WERI-Rb-1 (cell line): ENCODE measurements at regions not wholly inside any gene's neighbourhood (a gene's known extent, or its start where the extent isn't known, plus 50 kb on each side); places are given as distances from the start of the nearest gene placed in this dataset.

Experiments
- DNase-seq: peaks from one replicate; pipeline ENCODE4 v3.0.0-alpha.2; 2020
- H3K27ac ChIP-seq: fragments of 250-450 bp; sonication (Bioruptor Pico); 2 replicates; pipeline ENCODE4 v1.5.1; 2020; ENCODE audit warnings: mild to moderate bottlenecking, moderate library complexity
- H3K27me3 ChIP-seq: fragments of 250-450 bp; sonication (Bioruptor Pico); 2 replicates; pipeline ENCODE4 v1.5.1; 2021; ENCODE audit warnings: mild to moderate bottlenecking, low read depth, moderate library complexity; ENCODE audit not compliant: insufficient read depth, severe bottlenecking
- H3K36me3 ChIP-seq: fragments of 250-450 bp; sonication (Bioruptor Pico); 2 replicates; pipeline ENCODE4 v1.5.1; 2020; ENCODE audit warnings: mild to moderate bottlenecking, moderate library complexity
- H3K4me3 ChIP-seq: 2 replicates; pipeline ENCODE4 v1.5.1; 2011; ENCODE audit warnings: low read depth, mild to moderate bottlenecking, control low read depth, low read length
- H3K9me3 ChIP-seq: fragments of 250-450 bp; sonication (Bioruptor Pico); 2 replicates; pipeline ENCODE4 v1.5.1; 2021; ENCODE audit warnings: mild to moderate bottlenecking, moderate library complexity; ENCODE audit not compliant: severe bottlenecking
- TF ChIP-seq, protein P1 (sequence below): IDR thresholded peaks from 2 replicates; pipeline ENCODE4 v1.5.1; 2011; ENCODE audit warnings: low read depth, mild to moderate bottlenecking, control low read depth, inconsistent platforms, low read length

DNA sequence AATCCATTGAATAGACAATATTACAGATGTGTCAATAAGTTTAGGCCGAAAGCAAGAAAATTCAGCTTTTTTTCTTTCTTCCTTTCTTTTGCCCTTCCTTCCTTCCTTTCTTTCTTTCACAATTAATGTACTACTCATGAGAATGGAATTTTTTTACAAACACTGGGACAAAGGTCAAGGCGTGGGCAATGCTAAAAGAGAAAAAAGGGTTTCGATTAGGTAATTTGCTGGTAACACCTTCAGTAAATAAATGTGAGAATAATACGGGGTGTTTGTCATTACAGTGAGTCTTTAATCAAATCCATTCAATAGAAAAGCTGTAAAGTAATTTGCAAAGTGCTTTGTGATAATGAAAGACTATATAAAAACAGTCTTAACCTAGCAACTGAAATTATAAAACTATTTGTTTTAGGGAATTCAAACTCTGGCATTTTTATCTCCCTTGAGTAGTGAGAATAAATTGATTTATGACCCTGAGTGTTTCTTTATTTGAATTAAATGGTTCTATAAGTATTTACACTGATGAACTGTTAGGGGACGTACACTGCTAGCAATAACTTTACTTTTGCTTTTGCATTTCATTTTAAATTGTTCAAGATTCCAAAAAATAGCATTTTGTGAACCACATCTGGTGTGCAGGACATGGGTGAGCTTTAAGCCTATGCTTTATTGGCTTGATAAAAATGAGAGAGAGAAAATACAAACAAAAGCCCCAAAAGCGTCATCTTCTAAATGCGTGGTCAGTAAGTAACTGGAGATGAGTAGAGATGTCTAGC, 104.2 kb upstream of the THRB start:
- H3K9me3 ChIP-seq: no peaks in the 10 kb centered on the region
- no peaks in the 10 kb centered on the region for H3K27me3 ChIP-seq
- TF ChIP-seq, protein P1, sequence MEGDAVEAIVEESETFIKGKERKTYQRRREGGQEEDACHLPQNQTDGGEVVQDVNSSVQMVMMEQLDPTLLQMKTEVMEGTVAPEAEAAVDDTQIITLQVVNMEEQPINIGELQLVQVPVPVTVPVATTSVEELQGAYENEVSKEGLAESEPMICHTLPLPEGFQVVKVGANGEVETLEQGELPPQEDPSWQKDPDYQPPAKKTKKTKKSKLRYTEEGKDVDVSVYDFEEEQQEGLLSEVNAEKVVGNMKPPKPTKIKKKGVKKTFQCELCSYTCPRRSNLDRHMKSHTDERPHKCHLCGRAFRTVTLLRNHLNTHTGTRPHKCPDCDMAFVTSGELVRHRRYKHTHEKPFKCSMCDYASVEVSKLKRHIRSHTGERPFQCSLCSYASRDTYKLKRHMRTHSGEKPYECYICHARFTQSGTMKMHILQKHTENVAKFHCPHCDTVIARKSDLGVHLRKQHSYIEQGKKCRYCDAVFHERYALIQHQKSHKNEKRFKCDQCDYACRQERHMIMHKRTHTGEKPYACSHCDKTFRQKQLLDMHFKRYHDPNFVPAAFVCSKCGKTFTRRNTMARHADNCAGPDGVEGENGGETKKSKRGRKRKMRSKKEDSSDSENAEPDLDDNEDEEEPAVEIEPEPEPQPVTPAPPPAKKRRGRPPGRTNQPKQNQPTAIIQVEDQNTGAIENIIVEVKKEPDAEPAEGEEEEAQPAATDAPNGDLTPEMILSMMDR: no peak
- H3K27ac ChIP-seq: no peak overlapping the region
- DNase-seq: no peak
- no peak overlapping the region for H3K4me3 ChIP-seq
- H3K36me3 ChIP-seq: no peaks in the 10 kb centered on the region

DNA sequence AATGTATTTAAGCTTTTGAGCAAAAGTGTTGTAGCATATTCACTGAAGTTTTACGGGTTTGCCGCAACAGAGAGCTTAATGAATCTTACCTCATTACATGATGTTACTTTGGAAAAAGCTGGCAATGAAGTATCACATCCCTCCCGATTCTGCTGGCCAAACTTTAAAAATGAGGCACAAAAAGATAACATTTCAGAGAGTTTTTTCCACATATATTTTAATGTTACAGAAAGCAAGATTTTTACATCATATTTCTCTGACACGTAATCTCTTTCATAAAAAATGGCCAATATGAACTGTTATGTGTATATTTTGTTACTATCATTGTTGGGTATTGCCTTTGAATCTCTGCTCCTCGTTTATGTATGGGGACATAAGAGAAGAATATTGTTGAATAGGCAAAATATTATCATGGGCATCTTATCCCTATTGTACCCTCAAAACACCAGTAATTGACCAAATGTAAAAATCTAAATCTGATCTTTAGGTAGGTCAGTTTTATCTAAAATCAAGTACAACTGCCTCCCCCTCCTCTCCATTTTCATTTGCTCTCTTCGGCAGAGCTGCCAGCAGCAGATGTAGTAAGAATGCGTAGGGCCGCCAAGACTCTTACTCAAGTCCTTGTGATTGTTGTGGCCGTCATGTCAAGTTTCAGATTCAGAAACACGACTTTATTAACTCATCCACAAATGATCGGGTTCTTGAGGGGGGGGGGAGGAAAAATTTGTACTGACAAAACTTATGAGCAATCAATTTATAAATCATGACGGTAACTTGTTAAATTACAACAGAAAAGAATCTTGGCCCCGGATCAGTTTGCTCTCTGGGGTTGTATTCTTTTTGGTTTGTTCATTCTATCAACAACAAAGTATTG, 106.7 kb upstream of the THRB start:
- no peaks in the 10 kb centered on the region for H3K27me3 ChIP-seq
- DNase-seq: no peak
- no peak overlapping the region for H3K4me3 ChIP-seq
- TF ChIP-seq, protein P1: no peak
- no peaks in the 10 kb centered on the region for H3K9me3 ChIP-seq
- no peaks in the 10 kb centered on the region for H3K36me3 ChIP-seq
- no peak overlapping the region for H3K27ac ChIP-seq

DNA sequence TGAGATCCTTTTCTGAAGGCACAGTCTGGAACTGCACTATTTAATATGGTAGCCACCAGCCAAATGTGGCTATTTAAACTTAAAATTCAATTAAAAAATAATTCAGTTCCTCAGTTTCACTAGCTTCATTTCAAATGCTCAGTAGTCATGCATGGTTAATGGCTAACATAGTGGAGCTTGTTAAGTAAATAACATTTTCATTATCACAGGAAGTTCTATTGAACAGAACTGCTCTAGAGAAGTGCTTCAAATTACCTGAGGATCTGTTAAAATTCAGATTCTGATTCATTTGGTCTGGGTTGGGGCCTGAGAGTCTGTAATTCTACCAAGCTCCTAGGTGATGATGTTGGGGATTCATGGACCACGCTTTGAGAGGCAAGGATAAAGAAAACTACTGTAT, 109.6 kb upstream of the THRB start:
- DNase-seq: no peak
- no peak overlapping the region for H3K27ac ChIP-seq
- TF ChIP-seq, protein P1: no peak
- H3K9me3 ChIP-seq: no peaks in the 10 kb centered on the region
- no peaks in the 10 kb centered on the region for H3K27me3 ChIP-seq
- no peaks in the 10 kb centered on the region for H3K36me3 ChIP-seq
- H3K4me3 ChIP-seq: no peak overlapping the region

DNA sequence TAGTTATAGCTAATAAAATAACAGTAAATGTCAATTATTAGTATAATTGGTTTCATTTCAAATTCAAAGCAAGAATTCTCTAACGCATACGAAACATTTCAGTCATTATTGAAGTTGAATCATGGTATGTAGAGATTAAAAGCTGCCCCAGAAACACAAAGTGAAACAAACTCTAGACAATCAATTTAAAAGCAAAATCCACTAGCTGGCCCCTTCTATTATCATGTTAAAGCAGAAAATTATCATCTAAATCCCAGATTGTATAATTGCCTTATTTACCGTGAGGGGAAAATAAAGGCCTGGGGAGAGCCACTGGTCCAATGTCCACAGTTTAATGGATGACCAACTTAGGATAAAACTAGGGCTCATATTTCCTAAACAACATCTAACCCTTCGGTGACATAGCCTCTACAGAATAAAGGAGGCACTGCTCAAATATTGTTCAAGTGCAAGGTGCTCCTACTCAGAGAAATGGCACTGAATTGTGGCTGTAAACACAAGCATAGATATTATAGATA, 110.9 kb upstream of the THRB start:
- Histone ChIP-seq H3K4me3 (no peak overlapping the region), H3K27ac (no peak overlapping the region), H3K27me3 (no peaks in the 10 kb centered on the region), H3K9me3 (no peaks in the 10 kb centered on the region), H3K36me3 (no peaks in the 10 kb centered on the region)
- DNase-seq: no peak
- TF ChIP-seq, protein P1: no peak

DNA sequence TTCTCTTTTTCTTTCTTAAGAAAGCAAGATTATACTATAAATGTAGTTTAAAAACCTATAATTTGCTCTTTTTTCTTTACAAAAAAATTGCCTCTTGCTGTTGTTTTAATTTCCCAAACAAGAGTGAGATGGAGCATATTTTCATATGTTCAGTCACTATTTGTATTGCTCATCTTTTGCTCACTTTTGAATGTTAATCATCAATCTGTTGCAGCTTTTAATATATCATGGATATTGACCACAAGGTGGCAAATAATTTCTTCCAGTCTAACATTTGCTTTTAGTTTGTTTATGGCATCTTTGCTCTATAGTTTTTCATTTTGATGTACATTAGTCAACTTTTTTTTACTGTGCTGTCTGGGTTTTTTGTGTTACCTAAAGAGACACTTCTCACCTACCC, 112.6 kb upstream of the THRB start:
- Histone ChIP-seq H3K27me3 (no peaks in the 10 kb centered on the region), H3K9me3 (no peaks in the 10 kb centered on the region), H3K4me3 (no peak overlapping the region), H3K27ac (no peak overlapping the region), H3K36me3 (no peaks in the 10 kb centered on the region)
- TF ChIP-seq, protein P1: no peak
- no peak for DNase-seq
